Neural progenitor cell (in vitro differentiated cells): ENCODE measurements at regions not wholly inside any gene's neighbourhood (a gene's known extent, or its start where the extent isn't known, plus 50 kb on each side); places are given as distances from the start of the nearest gene placed in this dataset.

Source experiments
- DNase-seq: peaks from one replicate; pipeline ENCODE4 v3.0.0-alpha.2; 2016; ENCODE audit warnings: low spot score
- H2AFZ ChIP-seq: fragments of 200-600 bp; sonication (generic); replicated peaks from 2 replicates; pipeline ENCODE4 v1.6.1; 2016; ENCODE audit warnings: antibody characterized with exemption
- H3F3A ChIP-seq: fragments of 200-600 bp; sonication (generic); 2 replicates; pipeline ENCODE4 v1.6.1; 2016; ENCODE audit warnings: antibody characterized with exemption, low read depth
- H3K27ac ChIP-seq: fragments of 200-600 bp; sonication (generic); 2 replicates; pipeline ENCODE4 v1.5.1; 2016; ENCODE audit warnings: mild to moderate bottlenecking
- H3K27me3 ChIP-seq: fragments of 200-600 bp; sonication (generic); 2 replicates; pipeline ENCODE4 v1.6.1; 2016; ENCODE audit warnings: mild to moderate bottlenecking, moderate library complexity
- H3K36me3 ChIP-seq: fragments of 200-600 bp; sonication (generic); 2 replicates; pipeline ENCODE4 v1.5.1; 2016
- H3K4me1 ChIP-seq: fragments of 200-600 bp; sonication (generic); 2 replicates; pipeline ENCODE4 v1.6.1; 2016; ENCODE audit warnings: mixed run types
- H3K4me2 ChIP-seq: fragments of 200-600 bp; sonication (generic); 2 replicates; pipeline ENCODE4 v1.6.1; 2016
- H3K4me3 ChIP-seq: fragments of 200-600 bp; sonication (generic); 2 replicates; pipeline ENCODE4 v1.5.1; 2016
- H3K79me2 ChIP-seq: fragments of 200-600 bp; sonication (generic); 2 replicates; pipeline ENCODE4 v1.6.1; 2016; ENCODE audit warnings: low read depth
- H3K9ac ChIP-seq: fragments of 200-600 bp; sonication (generic); 2 replicates; pipeline ENCODE4 v1.6.1; 2016
- H3K9me3 ChIP-seq: fragments of 200-600 bp; sonication (generic); 2 replicates; pipeline ENCODE4 v1.5.1; 2016; ENCODE audit warnings: low read depth
- H4K20me1 ChIP-seq: fragments of 200-600 bp; sonication (generic); 2 replicates; pipeline ENCODE4 v1.6.1; 2016; ENCODE audit warnings: low read depth
- H3K27ac Mint-ChIP-seq: 3 replicates; pipeline ENCODE4 v1.8.0; 2021; ENCODE audit warnings: mixed read lengths
- H3K27me3 Mint-ChIP-seq: 2 replicates; pipeline ENCODE4 v1.8.0; 2022; ENCODE audit warnings: low read depth, mild to moderate bottlenecking, inconsistent platforms, moderate library complexity, mixed read lengths; ENCODE audit not compliant: insufficient read depth
- H3K36me3 Mint-ChIP-seq: 3 replicates; pipeline ENCODE4 v1.8.0; 2021; ENCODE audit warnings: mixed read lengths
- H3K4me1 Mint-ChIP-seq: 3 replicates; pipeline ENCODE4 v1.8.0; 2021; ENCODE audit warnings: mixed read lengths
- H3K4me3 Mint-ChIP-seq: 3 replicates; pipeline ENCODE4 v1.8.0; 2021; ENCODE audit warnings: mild to moderate bottlenecking, moderate library complexity, mixed read lengths
- H3K9me3 Mint-ChIP-seq: 3 replicates; pipeline ENCODE4 v1.8.0; 2020; ENCODE audit warnings: mixed read lengths
- CTCF ChIP-seq: fragments of 200-600 bp; sonication (generic); IDR thresholded peaks from 2 replicates; pipeline ENCODE4 v1.5.1; 2017; ENCODE audit warnings: antibody characterized with exemption, mild to moderate bottlenecking
- EZH2 ChIP-seq: fragments of 200-600 bp; sonication (generic); IDR thresholded peaks from 2 replicates; pipeline ENCODE4 v1.6.1; 2017; ENCODE audit warnings: antibody characterized with exemption, mild to moderate bottlenecking, moderate library complexity
- EZH2phosphoT487 ChIP-seq: fragments of 200-600 bp; sonication (generic); IDR thresholded peaks from 2 replicates; pipeline ENCODE4 v1.6.1; 2017; ENCODE audit warnings: antibody characterized with exemption

- Histone ChIP-seq H3K27me3 (no peaks in the 10 kb centered on the region), H2AFZ (no peak overlapping the region), H3K9ac (no peak overlapping the region), H3F3A (no peaks in the 10 kb centered on the region), H3K79me2 (no peaks in the 10 kb centered on the region), H3K9me3 (no peaks in the 10 kb centered on the region), H3K4me1 (peaks cover 3% of the 10 kb centered on the region), H3K4me3 (no peak overlapping the region), H3K4me2 (no peak overlapping the region), H3K36me3 (no peaks in the 10 kb centered on the region), H4K20me1 (no peaks in the 10 kb centered on the region), H3K27ac (no peak overlapping the region)
- Mint-ChIP-seq H3K9me3 (no peaks in the 10 kb centered on the region), H3K27me3 (no peaks in the 10 kb centered on the region), H3K36me3 (no peaks in the 10 kb centered on the region), H3K27ac (no peak overlapping the region), H3K4me1 (peaks cover 9% of the 10 kb centered on the region), H3K4me3 (no peak overlapping the region)
- no peak for DNase-seq
- TF ChIP-seq EZH2 (no peak), EZH2phosphoT487 (no peak), CTCF (no peak)
Observed at GRCh38 chr15:31799319-31799714, 231.0 kb upstream of the CHRNA7 start.

GRCh38 chr15:31799715-31800321, 230.5 kb upstream of the CHRNA7 start:
- DNase-seq: no peak
- no peaks in the 10 kb centered on the region for H3K27me3 Mint-ChIP-seq

GRCh38 chr15:31801152-31801551, 229.2 kb upstream of the CHRNA7 start:
- TF ChIP-seq EZH2 (no peak), CTCF (no peak), EZH2phosphoT487 (no peak)
- Histone ChIP-seq H3K36me3 (no peaks in the 10 kb centered on the region), H3K4me2 (no peak overlapping the region), H4K20me1 (no peaks in the 10 kb centered on the region), H3K27me3 (no peaks in the 10 kb centered on the region), H3K4me1 (peaks cover 3% of the 10 kb centered on the region), H3F3A (no peaks in the 10 kb centered on the region), H3K9ac (no peak overlapping the region), H3K9me3 (no peaks in the 10 kb centered on the region), H3K79me2 (no peaks in the 10 kb centered on the region), H3K27ac (no peak overlapping the region), H2AFZ (no peak overlapping the region), H3K4me3 (no peak overlapping the region)
- DNase-seq: no peak
- Mint-ChIP-seq H3K4me3 (no peak overlapping the region), H3K36me3 (no peaks in the 10 kb centered on the region), H3K9me3 (no peaks in the 10 kb centered on the region), H3K27ac (no peak overlapping the region), H3K27me3 (no peaks in the 10 kb centered on the region), H3K4me1 (peaks cover 9% of the 10 kb centered on the region)

More at GRCh38 chr15:31799715-31800321, 230.5 kb upstream of the CHRNA7 start:
- no peak overlapping the region for H3K4me3 ChIP-seq
- no peaks in the 10 kb centered on the region for H3K36me3 ChIP-seq
- no peaks in the 10 kb centered on the region for H3K27me3 ChIP-seq
- Mint-ChIP-seq H3K27ac (no peak overlapping the region), H3K9me3 (no peaks in the 10 kb centered on the region), H3K4me3 (no peak overlapping the region), H3K4me1 (peaks cover 9% of the 10 kb centered on the region), H3K36me3 (no peaks in the 10 kb centered on the region)
- no peaks in the 10 kb centered on the region for H3K79me2 ChIP-seq
- H2AFZ ChIP-seq: no peak overlapping the region
- H3K4me1 ChIP-seq: peaks cover 3% of the 10 kb centered on the region
- no peak overlapping the region for H3K27ac ChIP-seq
- no peak overlapping the region for H3K9ac ChIP-seq
- H4K20me1 ChIP-seq: no peaks in the 10 kb centered on the region
- no peak overlapping the region for H3K4me2 ChIP-seq
- no peaks in the 10 kb centered on the region for H3K9me3 ChIP-seq
- H3F3A ChIP-seq: no peaks in the 10 kb centered on the region
- TF ChIP-seq CTCF (no peak), EZH2phosphoT487 (no peak), EZH2 (no peak)
